GM21619 (cell line): ENCODE measurements at regions not wholly inside any gene's neighbourhood (a gene's known extent, or its start where the extent isn't known, plus 50 kb on each side); places are given as distances from the start of the nearest gene placed in this dataset.
"Not testable (repeated sequence)": the region's sequence is repeated elsewhere in the genome, so short reads cannot be mapped to it uniquely, and the experiment has no call there.

ENCODE experiments used
- ATAC-seq: cut with Tn5 transposase; IDR thresholded peaks from one replicate; pipeline ENCODE4 v1.9.1; 2021; ENCODE audit not compliant: unreplicated experiment

DNA sequence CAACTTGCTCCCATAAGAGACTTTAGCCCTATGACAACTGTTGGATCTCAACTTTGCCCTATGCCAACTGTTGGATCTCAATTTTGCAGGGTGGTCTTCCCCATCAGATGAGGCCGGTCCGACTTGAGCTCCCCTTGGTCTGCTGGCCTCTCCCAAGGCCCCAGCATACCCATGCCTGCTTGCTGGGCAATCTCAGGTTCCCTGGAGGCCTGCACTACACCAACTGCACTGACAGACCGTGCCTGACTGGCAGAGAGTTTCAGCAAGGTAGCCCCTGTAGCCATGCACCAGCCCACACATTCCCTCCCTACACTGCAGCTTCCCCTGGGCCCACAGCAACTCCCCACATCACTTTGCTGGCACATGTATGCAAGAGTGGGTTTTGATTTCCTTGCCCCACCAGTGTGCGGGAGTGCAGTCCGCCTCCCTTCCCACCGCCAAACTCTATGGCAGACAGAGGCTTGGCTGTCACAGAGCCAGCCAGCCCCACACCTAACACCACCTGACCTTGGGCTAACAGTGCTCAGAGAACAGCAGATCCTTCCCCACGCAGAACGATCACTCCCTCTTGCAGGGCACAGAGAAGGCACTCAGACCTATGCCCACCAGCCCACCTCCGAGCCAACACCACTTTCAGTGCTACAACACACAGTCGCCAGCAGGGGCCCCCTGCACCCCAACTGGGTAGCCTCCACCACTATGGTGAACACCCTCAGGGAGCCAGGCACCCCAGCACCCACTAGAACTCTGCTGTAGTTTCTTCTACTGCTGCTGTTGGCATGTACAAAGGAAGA, 279.9 kb upstream of the COX7C start:
- no peak for ATAC-seq

DNA sequence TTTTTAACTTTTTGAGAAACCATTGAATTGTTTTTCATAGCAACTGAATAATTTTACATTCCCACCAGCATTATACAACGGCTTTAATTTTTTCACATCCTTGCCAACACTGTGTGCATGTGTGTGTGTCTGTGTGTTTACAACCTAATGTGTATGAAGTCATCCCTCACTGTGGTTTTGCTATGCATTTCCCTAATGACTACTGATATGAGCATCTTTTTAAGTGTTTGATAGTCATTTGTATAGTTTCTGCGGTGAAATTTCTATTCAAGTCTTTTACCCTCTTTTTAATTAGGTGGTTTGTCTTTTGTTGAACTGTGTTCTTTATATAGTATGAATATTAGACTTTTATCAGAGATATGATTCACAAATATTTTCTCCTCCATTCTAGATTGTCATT, 263.1 kb upstream of the COX7C start:
- peak; percentile 67 for ATAC-seq

DNA sequence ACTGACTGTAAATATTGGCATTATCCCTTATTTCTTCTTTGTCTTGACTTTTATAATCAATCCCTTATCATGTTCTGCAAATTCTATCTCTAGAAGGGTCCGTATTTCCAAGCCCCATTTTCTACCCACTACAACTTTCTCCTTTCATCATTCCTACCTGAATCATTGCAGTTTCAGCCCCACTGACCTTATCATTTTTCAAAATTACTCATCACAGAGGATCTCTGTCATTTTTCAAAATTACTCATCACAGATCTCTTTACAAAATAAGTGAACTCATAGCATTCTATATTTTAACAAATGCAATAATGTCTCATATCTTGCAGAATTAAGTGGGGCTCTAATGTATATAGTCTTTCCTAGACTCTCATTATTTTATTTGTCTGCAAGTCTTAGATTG, 256.9 kb upstream of the COX7C start:
- ATAC-seq = no peak

DNA sequence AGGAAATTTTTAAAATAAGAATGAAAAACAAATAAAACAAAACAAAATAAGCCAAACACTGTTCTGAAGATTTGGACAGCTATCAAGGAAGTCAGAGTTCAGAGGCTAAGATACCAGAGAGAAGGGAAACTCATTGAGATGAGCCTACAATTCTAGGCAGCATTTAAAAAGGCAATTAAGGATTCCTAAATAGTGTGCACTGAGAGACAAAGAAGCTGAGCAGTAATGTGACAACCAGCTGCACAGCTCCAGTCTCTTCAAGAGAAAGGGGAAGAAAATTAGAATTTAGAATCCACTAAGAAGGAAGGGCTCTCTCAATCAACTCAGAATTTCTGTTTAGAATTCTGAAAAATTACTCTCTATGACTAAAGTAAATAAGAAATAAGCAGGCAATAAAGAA, 246.7 kb upstream of the COX7C start:
- ATAC-seq = no peak

DNA sequence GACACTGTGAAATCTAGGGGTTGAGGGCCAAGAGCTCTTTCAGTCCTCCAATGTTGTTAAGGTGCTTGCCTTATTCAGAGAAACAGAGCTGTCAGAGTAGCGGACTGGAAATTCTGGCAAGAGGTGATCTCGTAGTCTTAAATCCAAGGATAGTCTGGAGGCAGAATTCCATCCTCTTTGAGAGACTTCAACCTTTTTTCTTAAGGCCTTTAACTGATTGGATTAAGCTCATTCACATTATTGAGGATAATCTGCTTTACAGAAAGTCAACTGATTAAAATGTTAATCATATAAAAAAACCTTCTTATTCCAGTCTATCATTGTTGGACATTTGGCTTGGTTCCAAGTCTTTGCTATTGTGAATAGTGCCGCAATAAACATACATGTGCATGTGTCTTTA, 243.1 kb upstream of the COX7C start:
- no peak for ATAC-seq

GRCh38 chr5:86376214-86376613, 241.5 kb upstream of the COX7C start:
- no peak for ATAC-seq

DNA sequence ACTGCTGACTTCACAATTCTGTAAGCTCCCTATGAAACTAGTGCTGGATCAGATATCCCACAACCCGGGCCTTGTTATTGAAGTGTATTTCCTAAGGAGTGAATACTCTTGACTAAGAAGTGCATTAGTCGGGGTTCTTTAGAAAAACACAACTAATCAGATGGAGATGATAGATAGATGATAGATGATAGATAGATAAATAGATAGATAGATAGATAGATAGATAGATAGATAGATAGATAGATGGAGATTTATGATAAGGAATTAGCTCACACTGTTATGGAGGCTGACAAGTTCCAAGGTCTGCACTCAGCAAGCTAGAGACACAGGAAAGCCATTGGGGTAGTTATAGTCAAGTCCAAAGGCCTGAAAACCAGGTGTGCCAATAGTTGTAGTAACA, 214.6 kb upstream of the COX7C start:
- no peak for ATAC-seq

- no peak for ATAC-seq
Observed at GRCh38 chr5:86404256-86404655, 213.5 kb upstream of the COX7C start.

- no peak for ATAC-seq
Observed at GRCh38 chr5:86407711-86408110, 210.0 kb upstream of the COX7C start.

GRCh38 chr5:86411596-86411995, 206.1 kb upstream of the COX7C start:
- ATAC-seq = no peak

DNA sequence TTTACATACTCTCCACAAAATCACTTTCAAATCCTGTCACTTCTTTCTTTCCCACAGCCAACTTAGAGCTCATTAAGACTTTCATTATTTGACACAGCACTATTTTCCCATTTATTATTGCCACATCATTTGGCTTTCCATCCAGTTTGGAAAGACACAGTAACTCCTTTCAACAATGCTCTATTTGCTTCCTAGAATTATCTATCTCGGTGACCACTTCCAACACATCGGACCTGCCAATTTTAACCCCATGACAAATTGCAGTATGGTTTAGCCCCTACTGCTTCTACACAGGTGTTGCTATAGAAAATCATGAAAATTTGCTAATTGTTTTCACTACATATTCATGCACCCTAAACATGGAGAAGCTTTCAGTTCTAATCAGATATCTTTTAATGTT, 190.6 kb upstream of the COX7C start:
- no peak for ATAC-seq

GRCh38 chr5:86439593-86440110, 178.1 kb upstream of the COX7C start:
- no peak for ATAC-seq

DNA sequence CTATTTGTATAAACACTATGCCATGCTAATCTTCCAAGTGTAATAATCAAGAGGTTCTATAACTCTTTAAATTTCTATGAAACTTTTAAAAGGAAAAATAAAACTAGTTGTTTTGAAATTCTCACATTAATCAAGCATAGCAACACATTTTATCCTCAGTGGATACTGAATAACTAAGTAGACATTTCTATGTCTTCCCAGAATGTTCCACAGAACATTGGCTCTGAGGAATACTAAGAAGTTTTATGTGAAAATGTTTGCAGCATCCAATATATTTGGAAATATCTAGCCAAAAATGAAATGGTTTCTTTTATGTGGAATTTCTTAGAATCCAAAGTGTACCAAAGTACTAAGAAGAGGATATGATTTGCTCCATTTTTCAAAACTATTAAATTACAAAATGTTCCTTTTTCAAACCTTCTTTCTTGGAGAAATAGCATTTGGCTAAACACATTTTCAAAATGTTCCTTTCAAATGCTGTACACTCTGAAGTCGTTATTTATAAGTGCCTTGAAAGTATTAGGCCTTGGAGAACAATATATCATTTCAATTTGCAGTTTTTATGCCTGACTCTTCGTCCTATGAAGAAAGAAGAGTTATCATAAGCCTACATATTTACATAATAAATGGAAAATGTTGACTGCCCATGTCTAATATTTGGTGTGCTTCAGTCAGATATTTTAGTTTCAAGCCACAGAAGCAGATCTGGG, 175.6 kb upstream of the COX7C start:
- no peak for ATAC-seq

DNA sequence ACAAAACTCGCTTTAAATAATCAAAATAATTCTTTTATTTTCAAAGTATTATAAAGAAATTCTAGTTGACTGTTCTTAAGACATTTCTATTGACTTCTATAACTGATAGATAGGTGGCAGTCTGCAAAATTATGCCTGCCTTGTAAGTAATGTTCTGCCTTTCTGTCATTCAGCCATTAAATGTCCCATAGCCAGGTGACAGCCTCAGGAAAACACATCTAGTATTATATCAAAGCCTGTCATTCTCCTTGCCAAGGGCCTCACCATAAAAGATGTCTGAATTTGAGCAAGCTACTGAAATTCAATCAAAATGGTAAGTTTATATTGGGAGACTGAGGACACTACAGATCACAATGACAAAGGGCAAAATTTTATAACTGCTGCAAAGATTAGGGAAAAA, 170.4 kb upstream of the COX7C start:
- ATAC-seq = no peak

DNA sequence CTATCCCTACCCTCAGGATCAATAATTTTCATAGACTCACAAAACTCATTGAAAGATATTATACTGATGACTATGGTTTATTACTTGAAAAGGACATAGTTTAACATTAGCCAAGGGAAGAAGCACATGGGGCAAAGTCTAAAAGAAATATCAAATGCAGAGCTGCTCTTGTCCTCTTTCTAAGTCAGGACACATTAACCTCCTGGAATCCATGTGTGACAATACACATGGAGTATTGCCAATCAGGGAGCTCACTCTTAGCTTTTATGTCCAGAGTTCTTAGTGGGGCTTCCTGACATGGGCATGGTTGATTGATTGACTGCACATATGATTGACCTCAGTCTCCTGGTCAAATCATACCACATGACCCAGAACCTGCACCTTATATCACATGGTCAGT, 165.5 kb upstream of the COX7C start:
- ATAC-seq = no peak

- no peak for ATAC-seq
Observed at GRCh38 chr5:86460519-86460918, 157.2 kb upstream of the COX7C start.

- ATAC-seq = no peak
Observed at GRCh38 chr5:86461169-86461956, 156.4 kb upstream of the COX7C start.

GRCh38 chr5:86463339-86463738, 154.4 kb upstream of the COX7C start:
- no peak for ATAC-seq

- ATAC-seq = no peak
Observed at GRCh38 chr5:86465052-86465838, 152.5 kb upstream of the COX7C start.

GRCh38 chr5:86466721-86467120, 151.0 kb upstream of the COX7C start:
- not testable (repeated sequence) for ATAC-seq

GRCh38 chr5:86482008-86482407, 135.7 kb upstream of the COX7C start:
- ATAC-seq = no peak
